ENCODE measurements at regions not wholly inside any gene's neighbourhood (a gene's known extent, or its start where the extent isn't known, plus 50 kb on each side); places are given as distances from the start of the nearest gene placed in this dataset.
"Not testable (repeated sequence)": the region's sequence is repeated elsewhere in the genome, so short reads cannot be mapped to it uniquely, and the experiment has no call there.

GRCh38 chr3:151675858-151676615, 57.7 kb upstream of the AADACL2 start:
- no peak for DNase-seq (ENCODE audit: low read depth in 2 of 2)

DNA sequence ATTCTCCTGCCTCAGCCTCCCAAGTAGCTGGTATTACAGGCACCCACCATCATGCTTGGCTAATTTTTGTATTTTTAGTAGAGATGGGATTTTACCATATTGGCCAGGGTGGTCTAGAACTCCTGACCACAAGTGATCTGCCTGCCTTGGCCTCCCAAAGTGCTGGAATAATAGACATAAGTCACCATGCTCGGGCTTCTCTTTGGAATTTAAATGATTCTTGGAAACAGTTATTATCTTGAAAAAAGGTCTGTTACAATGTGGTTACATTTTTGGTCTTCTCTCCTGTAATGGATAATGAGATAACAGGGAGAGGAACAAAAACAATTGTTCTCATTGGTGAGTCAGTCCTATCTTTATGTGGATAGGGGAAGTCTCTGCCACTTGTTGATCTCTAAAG, 59.8 kb upstream of the AADACL2 start:
- DNase-seq (ENCODE audit: low read depth in 2 of 2) = no peak

GRCh38 chr3:151667762-151668161, 66.0 kb upstream of the AADACL2 start:
- not testable (repeated sequence) for DNase-seq (ENCODE audit: low read depth in 2 of 2)

DNA sequence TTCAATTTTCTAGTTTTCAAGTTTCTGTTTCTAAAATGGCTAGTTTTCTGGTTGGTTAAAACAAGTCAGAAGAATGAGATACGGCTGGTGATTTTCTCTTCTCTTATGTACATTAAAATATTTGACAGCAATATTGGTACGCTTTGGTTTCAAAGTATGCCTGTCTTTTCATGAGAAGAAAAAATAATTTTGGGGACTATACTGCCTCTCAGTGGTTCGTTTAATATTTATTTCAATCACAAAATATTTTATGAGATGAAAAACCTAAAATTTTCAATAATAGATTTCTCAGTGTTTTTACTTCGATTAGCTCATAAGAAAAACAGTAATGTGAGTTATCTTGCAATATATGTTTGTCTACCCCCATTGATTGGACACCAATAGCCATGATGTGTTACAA, 72.8 kb upstream of the AADACL2 start:
- DNase-seq (ENCODE audit: low read depth in 2 of 2) = no peak

DNA sequence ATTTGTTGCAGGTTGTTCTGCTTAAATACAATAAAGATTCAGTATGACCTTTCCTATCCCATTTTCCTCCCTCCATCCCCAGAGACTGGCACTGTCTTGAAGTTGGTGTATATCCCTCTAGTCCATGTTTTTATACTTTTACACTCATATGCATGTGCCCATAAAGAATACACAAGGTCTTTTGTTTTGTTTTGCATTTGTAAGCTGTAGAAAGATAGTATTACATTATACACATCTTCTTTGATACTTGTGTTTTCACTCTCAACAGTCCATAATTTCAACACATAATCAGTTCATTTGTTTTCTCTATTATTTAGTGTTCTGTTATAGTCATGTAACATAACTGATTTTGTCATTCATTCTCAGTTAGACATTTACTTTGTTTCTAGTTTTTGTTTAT, 88.7 kb upstream of the AADACL2 start:
- DNase-seq (ENCODE audit: low read depth in 2 of 2) = no peak

- no peak for DNase-seq (ENCODE audit: low read depth in 2 of 2)
Observed at GRCh38 chr3:151644020-151644620, 89.6 kb upstream of the AADACL2 start.

DNA sequence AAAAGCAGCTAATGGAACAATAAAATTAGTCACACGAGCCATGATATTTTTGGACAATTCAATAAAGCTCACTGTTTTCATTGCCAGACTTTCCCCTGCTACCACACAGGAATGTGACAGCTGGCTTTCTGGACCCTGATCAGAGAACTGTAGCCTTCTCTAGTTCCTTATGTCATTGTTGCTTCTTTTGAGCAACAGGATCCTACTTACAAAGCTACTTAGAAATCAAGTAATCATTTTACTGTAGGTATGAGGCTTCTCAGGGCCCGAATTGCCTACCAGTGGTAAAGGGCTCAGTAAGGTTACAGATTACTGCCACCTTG, 94.3 kb upstream of the AADACL2 start:
- DNase-seq (ENCODE audit: low read depth in 2 of 2) = no peak

DNA sequence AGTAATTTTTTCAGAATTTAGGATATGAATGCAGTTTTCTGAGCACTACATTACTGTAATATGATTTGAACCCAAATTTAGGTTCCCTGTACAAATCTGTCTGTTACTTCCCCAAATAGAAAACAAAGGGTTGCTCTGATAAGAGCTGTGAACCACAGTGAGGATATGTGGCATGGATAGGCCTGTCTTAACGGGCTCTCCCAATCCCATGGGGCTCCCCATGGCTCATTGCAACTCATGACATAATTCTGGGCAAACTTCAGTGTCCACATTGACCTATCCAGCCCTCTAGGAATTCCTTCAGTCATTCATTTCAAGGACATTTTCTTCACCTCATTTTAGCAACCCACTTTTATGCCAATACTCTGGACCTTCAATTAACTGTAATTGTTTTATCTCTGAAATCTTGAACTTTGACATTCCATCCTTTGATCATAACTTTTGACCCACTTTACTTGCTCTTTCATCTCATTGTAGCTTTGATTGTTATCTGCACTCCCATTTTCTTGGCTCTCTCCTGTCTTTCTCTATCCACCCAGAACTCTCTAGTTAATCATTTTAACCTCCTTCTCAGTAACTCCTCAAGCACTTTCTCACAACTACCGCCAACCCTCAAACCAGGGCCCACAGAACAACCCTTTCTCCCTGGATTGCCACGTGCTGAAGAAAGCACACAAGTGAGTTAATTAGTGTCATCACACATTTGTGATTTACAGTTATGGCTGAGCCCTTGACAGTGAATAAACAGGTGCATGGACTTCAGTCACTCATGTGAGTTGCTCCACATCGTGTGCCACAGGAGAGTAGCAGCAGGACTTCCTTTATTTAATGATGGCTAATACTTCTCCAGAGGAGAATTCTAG, 94.9 kb upstream of the AADACL2 start:
- no peak for DNase-seq (ENCODE audit: low read depth in 2 of 2)

GRCh38 chr3:151635905-151636304, 97.8 kb upstream of the AADACL2 start:
- DNase-seq (ENCODE audit: low read depth in 2 of 2) = no peak

GRCh38 chr3:151631946-151632345, 101.8 kb upstream of the AADACL2 start:
- no peak for DNase-seq (ENCODE audit: low read depth in 2 of 2)

DNA sequence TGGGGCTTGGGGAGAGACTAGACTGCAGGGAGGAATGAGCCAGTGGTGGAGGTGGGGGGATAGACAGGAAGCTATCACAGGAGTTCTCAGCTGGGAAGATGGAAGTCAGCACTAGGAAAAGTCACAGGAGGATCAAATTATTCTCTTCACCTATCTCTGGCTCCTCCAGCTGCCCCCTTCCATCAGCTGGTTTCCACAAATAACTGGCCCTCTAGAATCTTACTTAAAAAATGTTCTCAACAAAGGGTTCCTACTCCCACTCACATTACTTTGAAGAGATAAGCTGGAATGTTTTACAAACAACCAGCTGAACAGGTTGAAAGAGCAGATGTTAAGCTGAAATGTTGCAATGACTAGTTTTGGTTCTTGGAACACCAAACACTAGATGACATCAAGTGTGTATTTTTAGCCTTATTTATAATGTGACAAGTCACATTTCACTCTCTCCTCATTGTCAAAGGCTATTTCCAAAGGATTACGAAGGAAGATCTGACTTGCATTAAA, 102.7 kb upstream of the AADACL2 start:
- DNase-seq (ENCODE audit: low read depth in 2 of 2) = no peak

- DNase-seq (ENCODE audit: low read depth in 2 of 2) = no peak
Observed at GRCh38 chr3:151630035-151630434, 103.7 kb upstream of the AADACL2 start.

DNA sequence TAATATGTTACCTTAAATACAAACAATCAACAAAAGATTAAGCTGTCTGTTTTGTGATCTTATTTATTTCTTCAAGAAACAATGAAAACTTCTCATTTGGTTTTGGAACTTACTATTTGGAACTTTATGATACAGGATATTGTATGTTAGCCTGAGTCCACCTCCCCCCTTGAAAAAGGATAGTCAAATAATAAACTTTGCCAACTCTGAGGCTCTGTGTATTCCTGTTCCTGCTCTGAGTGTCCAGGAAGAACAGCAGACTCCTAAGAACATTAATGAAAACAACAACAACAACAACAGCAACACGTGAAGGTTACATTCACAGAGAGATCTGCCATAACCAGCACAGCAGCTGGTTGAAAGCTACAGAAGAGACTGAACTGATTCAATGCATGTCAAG, 108.1 kb upstream of the AADACL2 start:
- no peak for DNase-seq (ENCODE audit: low read depth in 2 of 2)

GRCh38 chr3:151625086-151625485, 108.6 kb upstream of the AADACL2 start:
- no peak for DNase-seq (ENCODE audit: low read depth in 2 of 2)

DNA sequence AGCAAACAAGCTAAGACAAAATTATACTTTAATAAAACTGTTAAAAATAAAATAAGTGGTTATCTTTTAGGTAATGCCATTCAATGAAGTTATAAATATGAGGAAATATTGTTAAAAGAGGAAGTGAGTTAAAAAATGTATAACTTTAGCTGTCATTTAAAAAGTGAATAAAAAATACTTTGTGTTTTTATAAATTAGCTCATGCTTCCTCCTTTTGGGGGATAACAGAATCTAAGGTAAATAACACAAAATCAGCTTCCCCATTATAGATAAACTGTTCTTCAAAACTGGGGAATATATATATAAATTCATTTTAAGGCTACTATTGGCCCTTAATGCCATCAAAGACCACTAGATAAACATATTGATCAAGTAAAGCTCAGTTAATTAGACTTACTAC, 113.7 kb upstream of the AADACL2 start:
- DNase-seq (ENCODE audit: low read depth in 2 of 2) = no peak

- DNase-seq (ENCODE audit: low read depth in 2 of 2) = no peak
Observed at GRCh38 chr3:151615464-151615863, 118.3 kb upstream of the AADACL2 start.

DNA sequence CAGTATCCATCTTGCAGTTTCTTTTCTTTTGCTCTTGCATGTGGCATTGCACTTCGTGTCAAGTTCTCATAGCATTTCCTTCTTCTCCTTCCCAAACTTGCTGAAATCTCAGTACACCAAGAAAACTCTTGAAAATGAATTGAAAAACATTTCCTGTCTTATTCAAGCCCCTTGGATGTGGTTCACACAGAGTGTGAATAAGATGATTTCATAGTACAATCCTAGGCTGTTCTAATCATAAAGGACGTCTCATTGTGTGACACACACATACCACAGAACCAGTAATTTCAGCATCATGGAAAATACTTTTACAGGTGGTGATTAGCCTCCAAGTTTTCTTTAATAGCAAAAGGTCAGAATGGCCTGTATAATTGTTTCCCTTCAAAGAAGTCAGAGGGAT, 121.6 kb upstream of the AADACL2 start:
- no peak for DNase-seq (ENCODE audit: low read depth in 2 of 2)

- no peak for DNase-seq (ENCODE audit: low read depth in 2 of 2)
Observed at GRCh38 chr3:151611419-151611818, 122.3 kb upstream of the AADACL2 start.

DNA sequence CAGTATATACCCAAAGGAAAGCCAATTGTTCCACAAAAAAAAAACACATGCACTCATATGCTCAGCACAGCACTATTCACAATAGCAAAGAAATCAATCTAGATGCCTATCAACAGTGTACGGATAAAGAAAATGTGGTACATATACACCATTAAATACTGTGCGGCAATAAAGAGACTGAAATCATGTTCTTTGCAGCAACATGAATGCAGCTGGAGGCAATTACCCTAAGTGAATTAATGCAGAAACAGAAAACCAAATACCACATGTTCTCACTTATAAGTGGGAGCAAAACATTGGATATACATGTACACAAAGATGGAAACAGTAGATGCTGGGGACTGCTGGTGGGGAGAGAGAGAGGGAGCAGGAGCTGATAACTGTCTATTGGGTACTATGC, 124.2 kb upstream of the AADACL2 start:
- DNase-seq (ENCODE audit: low read depth in 2 of 2) = no peak

DNA sequence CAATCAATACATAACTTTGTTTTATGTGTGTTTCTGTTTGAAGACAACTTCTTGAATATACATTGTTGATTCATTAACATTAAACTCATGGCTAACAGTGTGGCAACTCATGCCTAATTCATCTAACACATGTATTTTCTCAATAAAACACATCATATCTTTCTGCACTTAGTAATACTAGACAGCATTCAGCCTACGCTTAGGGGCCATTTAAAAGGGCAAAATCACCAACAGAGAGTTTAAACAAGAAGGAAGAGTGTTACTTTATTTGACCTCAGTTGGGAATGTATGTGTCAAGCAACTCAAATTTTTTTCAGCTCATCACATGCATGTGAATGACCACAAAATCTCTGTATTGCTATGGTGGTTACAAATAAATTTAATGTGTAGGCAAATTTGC, 128.8 kb upstream of the AADACL2 start:
- no peak for DNase-seq (ENCODE audit: low read depth in 2 of 2)

DNA sequence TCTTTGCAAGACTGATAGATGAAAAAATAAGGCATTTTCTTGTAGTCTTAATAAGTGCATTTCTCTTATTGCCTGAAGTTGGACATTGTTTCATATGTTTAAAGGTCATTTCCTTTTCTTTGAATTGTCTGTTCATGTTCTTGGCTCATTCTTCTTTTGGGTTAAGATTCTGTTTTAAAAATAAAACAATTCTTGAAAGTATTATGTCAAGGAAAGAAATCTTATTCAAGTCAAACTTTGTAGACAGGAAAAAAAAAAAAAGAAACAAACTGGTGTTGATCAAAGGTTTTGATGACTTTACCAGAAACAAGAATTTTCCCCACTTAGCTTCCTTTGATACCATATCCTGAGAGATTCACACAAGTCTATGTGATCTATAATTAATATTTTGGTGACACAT, 132.9 kb upstream of the AADACL2 start:
- DNase-seq (ENCODE audit: low read depth in 2 of 2) = no peak

- DNase-seq (ENCODE audit: low read depth in 2 of 2) = no peak
Observed at GRCh38 chr3:151599103-151599672, 134.5 kb upstream of the AADACL2 start.
